Activated T-helper 1 cell treated with anti-CD3 and anti-CD28 coated beads, Interleukin-2, amount 50 U/mL, for 16 hours (primary cell): ENCODE measurements at regions not wholly inside any gene's neighbourhood (a gene's known extent, or its start where the extent isn't known, plus 50 kb on each side); places are given as distances from the start of the nearest gene placed in this dataset.
"Not testable (repeated sequence)": the region's sequence is repeated elsewhere in the genome, so short reads cannot be mapped to it uniquely, and the experiment has no call there.

Experiments
- DNase-seq, 2 donors: peaks; one replicate each; pipeline ENCODE4 v3.0.0-alpha.2; 2020; ENCODE audit warnings: low read depth in 1 of 2, low spot score in 1 of 2

DNA sequence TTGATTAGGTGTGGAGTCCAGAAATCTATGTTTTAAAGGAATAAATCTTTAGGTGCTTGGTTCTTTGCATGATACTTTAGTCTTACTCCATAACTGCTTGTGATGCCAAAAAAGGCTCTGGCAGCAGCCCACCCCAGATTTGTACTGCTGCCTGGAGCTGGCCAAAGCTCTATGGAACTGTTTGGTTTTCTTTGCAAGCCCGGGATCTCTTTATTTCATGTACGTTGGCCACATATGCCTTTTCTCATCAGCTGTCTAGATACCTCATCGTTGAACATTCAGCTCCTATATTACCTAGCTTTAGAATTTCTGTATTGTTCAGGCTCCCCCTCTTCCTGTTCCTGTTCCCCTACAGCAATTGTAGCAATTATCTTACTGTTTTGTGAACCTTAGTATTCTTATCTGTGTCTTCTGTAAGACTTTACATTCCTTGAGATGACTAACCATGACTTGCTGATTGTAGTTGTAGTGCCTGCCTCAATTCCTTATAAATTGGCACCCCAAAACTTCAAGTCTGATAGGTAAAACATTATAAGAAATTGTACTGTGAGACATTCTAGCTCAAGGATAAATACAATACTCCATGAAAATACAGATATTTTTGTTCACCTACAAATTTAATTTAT, 199.4 kb upstream of the GPRIN3 start:
- DNase-seq, result no peak

DNA sequence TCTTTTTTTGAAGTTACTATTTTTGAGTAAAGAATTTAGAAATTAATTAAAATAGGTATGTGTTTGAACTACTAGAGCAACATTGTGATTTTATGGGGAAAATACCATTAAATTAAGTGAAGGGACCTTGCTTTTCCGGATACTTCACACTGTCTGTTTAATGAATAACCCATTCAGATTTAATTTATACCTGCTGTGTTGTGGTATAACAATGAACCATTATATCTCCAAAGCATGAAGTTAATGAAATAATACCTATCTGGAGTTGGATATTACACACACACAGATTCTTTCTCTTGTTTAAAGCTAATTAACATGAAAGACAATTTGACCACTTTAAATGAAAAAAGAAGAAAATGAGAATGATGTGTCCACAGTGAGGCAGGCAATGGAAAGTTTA, 195.0 kb upstream of the GPRIN3 start:
- no peak for DNase-seq

DNA sequence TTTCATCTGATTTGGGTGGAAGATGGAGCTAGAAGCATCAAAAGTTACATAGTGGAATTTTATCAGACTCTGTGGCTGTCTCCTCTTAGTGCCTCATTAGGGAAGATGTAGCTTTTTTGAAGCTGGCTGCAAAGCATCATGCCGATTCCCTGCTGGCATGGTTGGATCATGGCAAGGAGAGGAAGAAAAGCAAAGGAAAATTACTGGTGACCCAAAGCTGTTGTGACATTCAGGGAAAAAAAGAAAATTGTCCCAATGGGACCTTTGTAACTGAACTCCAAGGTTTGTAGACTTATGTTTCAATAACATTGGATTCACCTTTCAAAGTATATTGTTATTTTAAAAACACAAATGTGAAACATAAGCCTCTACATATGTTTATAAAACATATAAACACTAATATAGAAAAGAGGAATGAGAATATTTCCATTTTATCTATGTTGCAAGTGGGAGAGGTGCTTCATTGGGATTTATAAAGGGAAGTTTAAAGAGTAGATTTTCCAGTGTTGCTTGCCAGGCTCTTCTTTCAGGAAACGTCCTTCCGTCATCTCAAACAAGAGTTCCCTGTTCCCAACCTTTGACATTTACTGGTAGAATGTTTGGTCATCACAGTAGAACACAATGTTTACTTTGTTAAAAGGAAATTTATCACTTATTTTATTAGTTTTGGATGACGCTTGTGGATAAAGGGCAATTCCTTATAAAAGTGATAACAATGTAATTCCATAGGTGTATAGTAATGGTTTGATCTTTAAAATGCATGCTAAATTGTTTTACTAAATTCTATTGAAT, 190.1 kb upstream of the GPRIN3 start:
- no peak for DNase-seq

DNA sequence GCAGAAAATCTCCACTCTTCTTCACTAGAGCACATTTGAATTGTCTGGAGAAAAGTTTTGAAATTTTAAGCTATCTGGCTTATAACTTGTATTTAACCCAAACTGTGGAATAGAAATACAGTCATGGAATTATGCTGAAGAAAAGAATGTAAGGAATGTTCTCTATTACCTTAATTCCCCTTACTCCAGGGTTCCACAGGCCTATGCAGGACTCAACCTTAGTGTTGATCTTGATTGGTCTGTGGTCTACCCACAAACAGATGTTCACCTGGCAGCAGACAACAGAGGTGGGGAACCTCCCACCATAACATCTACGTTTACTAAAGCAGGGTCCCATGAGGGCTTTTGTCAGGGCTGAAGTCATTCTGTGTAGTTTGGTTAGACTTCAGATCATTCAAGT, 189.3 kb upstream of the GPRIN3 start:
- no peak for DNase-seq

DNA sequence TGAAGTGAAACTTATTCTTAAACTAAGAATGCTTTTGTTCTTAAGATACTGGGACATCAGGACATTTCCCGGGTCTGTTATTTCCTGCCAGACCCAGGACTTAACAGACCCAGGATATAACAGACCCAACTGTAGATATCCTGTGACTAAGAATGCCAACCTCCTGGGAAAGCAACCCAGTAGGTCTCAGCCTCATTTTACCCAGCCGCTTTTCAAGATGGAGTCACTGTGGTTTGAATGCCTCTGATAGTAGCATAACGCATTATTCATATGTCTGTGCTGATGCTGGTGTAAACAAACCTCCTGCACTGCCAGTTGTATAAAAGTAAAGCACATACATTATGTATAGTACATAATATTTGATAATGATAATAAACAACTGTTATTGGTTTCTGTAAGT, 185.8 kb upstream of the GPRIN3 start:
- DNase-seq, result no peak

DNA sequence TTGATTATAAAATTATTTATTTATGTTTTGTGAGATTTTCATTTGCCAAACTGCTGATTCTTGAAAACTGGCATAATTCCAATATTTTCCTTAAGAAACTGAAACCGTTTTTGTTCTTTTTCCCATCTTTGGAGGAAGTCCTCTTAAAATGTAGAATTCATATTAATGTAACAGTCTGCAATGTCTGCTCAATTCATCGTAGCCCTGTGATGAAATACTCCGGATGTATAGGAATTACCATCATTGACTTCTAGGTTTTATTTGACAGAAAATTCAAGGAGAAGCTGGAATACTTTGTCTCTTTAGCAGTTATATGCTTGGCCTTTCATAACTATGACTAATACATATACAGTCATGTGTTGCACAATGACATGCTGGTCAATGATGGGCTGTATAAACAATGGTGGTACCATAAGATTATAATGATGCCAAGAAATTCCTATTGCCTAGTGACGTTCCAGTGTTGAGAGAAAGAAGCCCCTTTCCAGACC, 185.0 kb upstream of the GPRIN3 start:
- no peak for DNase-seq

DNA sequence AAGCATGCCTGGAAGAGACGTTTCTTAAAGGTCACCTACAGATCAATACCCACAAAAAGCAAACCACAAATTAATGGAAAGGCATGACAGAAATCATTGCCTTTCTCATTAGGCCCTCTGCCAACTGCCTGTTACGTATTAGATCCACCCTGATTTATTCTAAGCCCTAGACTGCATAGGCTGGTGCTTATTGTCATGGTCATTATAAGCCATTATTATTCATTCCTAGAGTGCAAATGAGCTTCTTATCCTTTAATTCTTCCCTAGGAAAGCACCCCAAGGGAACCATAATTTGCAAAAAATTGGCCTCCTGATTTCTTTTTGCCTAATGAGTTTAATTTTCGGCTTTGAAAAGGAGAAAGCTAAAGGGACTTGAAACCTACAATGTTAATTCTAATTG, 184.2 kb upstream of the GPRIN3 start:
- no peak for DNase-seq

DNA sequence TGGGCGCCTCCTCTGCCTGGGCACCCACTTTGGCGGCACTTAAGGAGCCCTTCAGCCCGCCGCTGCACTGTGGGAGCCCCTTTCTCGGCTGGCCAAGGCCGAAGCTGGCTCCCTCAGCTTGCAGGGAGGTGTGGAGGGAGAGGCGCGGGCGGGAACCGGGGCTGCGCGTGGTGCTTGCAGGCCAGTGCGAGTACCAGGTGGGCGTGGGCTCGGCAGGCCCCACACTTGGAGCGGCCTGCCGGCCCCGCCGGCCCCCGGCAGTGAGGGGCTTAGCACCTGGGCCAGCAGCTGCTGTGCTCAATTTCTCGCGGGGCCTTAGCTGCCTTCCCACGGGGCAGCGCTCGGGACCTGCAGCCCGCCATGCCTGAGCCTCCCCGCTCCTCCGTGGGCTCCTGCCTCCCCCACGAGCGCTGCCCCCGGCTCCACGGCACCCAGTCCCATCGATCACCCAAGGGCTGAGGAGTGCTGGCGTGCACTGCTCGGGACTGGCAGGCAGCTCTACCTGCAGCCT, 182.4 kb upstream of the GPRIN3 start:
- DNase-seq, result not testable (repeated sequence)

DNA sequence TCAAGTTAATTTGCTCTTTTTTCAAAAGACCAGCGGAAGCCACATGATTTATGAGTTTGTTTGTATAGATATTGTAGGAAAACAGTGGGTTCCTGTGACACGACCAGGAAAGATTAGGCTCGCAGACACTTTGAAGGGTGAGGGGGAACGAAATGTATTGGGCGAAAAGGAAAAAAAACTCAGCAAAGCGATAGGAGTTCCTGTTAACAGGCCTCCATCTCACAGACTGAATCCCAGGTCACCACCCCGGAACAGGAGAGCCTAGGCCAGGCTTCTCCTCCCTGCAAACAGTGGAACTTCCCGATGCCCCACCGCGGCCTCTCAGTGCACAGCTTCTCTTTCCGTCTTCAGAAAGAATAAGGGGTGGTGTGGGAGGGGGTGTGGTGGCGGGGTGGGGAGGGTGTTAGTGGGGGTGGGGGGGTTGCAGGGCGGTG, 181.8 kb upstream of the GPRIN3 start:
- no peak for DNase-seq

DNA sequence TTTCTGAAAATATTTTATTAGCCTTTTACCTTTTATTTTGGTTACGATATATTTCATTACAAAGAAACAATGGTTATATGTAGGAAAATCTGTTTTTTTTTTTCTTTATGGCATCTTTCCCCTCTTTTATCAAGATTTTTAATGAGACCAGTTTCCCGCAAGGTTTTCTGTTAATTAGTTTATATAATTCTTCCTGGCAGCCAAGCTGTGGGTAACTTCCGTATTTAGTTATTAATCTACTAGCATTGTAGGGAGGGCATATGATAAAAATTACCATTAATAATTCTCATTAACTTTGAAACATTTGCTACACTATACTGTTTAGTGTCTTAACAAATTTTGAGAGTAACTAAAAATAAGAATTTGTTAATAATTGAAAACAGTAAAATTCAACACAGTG, 181.1 kb upstream of the GPRIN3 start:
- DNase-seq, result no peak

DNA sequence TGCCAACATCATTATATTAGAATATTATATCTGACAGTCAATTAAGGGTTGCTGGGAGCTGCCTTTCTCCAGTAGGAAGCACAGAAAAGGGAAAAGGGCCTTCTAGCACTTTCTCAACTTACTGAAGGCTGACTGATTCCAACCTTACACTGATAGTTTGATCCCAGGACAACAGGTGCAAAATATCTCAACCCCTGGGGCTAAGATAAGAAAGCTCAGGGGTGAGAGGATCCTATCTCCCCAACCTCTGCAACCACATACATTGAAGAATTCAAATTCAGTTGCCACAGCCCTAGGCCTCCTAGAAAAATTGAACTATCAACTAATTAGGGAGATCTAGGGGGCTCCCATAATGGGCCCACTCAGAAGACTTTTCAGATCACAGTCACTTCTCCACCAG, 179.1 kb upstream of the GPRIN3 start:
- no peak for DNase-seq

DNA sequence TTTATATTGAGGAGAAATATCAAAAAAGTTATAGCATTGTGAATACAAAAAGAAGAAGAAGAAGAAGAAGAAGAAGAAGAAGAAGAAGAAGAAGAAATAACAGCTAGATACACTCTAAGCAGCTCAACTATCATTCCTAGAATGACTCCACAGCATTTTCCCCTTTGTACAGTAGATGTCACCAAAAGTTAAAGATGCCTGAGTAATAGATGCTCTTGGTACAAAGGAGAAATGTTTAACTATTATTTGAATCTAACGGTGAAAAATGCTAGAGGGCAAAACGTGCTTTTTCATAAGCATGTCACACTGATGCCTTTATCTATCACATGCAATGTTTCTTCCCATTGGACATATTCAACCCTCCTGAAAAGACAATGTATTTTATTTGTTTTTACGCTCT, 178.4 kb upstream of the GPRIN3 start:
- no peak for DNase-seq

DNA sequence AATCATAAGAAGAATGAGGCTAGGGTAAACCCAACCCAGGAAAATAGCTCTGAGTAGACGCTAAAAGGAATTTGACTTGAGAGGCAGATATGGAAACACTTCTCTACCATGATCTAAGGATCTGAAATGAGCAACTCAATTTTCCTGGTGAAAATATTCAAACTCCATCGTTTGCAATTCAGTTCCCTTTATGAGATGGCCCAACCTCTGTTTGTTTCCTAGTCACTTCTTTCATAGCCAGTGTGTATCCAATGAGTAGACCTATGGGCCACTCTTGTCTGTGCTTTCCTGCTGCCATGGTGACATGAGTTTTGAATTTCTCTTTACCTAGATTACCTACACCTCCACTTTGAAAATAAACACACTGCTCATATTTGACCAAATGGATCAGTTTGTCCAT, 176.2 kb upstream of the GPRIN3 start:
- no peak for DNase-seq

DNA sequence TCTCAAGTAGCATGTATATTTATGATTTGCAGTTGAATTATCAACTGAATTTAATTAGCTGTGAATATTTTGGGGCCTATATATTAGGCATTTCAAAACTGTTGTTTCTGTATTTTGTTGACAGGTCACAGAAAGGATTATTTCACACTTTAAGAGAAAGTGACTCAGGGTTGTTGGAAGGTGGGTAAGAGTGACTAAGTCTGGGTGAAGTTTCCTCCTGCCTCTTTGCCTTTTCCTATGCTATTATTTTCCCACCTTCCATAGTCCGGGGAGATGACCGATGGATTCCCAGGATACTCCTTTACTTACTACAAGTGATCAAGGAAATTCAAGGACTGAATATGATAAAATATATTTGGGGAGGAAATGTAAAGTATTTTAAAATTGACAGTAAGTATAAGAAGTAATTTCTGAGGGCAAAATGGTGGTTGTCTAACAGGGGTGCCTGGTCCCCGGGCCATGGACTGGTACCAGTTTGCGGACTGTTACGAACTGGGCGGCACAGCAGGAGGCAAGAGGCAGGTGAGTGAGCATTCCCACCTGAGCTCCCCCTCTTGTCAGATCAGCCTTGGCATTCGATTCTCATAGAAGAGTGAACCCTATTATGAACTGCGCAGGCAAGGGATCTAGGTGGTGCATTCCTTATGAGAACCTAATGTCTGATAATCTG, 175.5 kb upstream of the GPRIN3 start:
- no peak for DNase-seq

DNA sequence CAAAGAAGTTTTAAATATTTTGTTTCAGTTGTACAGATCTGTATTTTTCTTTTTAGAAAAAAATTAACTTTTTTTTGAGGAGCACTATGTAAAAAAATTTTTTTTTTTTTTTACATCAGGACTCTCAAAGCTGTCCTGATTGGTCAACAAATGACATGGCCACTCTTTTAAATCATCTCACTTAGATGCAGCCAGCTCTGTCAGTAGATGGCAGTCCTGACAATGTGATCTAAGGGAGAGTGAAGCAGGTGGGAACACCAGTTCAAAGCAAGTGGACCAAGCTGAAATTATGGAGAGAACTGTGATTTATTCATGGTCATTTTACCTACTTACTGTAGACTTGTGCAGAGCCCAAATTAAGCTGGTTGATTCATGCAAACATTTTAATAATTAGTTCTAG, 174.7 kb upstream of the GPRIN3 start:
- DNase-seq, result no peak

DNA sequence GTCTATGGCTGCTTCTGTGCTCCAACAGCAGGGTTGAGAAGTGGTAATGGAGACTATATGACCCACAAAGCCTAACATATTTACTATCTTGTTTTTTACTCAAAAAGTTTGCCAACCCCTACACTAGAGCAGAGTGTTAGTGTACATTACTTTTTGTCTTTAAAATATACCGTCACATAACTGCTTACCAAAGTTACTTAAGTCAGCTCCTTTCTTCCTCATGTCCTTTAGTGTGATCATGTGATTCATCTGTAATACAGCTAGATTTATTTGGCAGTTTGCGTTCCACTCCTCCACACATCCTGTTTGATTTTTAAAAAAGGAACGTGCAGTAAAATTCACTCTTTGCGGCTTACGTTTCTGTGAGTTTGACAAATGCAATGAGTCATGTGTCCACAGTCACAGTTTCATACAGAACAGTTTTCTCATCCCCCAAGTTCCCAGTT, 162.4 kb upstream of the GPRIN3 start:
- no peak for DNase-seq

DNA sequence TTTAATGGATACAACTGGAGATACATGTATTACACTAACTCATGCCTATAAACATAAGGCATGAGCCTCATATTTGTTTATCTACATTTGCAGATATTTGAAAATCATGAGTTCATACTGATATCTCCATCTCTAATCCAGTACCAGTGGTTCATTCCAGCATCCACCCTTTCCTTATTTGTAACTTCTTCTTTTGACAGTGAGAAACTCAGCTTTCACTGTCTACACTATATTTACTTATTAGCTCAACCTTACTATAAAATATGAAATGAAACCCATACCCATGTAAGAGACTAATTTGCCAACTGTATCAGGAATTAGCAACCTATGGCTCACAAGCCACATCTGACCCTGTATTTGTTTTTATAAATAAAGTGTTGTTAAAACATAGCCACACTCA, 161.9 kb upstream of the GPRIN3 start:
- DNase-seq, result no peak

DNA sequence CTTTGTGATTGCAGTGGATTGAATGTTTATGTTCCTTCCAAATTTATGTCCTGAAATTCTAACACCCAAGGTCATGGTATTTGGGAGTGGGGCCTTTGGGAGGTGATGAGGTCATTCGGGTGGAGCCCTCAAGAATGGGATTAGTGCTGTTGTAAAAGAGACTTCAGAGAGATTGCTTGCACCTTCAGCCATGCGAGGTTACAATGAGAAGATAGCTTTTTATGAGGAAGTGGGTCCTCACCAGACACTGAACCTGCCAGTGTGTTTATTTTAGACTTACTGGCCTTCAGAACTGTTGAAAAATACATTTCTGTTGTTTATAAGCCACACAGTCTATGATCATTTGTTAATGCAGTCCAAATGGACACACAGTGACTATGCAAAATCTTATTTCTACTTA, 161.0 kb upstream of the GPRIN3 start:
- no peak for DNase-seq

DNA sequence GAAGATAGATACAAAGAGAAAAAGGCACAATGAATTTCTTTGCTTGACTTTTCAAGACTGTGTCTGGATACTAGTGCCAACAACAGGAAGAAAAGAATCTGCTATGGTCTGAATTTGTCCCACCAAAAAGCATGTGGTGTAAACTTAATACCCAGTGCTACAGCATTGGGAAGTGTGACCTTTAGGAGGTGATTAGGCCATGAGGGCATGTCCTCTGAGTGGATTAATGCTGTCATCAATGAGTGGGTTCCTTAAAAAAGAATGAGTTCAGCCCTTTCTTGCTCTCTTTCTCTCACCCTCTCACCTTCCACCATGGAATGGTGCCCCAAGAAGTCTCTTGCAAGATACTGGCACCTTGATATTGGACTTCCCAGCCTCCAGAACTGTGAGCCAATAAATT, 155.7 kb upstream of the GPRIN3 start:
- DNase-seq, result no peak

DNA sequence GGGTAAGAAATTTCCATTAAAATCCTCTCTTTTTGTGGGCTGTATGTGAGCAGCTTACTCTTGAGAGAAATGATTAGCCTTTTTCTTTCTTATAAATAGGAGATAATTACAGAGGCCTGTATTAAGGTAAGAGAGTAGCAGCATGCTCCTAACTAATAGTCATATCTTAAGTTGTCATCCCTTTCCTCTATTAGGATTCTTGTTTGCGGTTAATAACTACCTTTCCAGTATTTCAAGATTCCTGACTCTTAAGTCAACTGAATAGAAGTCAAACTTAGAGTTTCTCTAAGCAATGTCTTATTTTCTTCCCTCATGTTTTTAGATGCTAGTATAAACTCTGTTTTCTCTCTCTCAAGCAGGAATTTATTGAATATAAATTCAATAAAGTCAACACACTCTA, 139.9 kb upstream of the GPRIN3 start:
- no peak for DNase-seq

DNA sequence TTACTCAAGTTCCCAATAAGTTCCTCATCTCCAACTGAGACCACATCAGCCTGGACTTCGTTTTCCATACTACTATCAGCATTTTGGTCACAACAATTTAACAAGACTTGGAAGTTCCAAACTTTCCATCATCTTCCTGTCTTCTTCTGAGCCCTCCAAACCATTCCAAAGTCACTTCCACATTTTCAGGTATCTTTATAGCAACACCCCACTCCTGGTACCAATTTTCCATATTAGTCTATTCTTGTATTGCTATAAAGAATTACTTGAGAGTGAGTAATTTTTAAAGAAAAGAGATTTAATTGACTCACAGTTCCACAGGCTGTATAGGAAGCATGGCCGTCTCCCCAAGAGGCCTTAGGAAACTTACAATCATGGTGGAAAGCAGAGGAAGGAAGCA, 138.6 kb upstream of the GPRIN3 start:
- no peak for DNase-seq

DNA sequence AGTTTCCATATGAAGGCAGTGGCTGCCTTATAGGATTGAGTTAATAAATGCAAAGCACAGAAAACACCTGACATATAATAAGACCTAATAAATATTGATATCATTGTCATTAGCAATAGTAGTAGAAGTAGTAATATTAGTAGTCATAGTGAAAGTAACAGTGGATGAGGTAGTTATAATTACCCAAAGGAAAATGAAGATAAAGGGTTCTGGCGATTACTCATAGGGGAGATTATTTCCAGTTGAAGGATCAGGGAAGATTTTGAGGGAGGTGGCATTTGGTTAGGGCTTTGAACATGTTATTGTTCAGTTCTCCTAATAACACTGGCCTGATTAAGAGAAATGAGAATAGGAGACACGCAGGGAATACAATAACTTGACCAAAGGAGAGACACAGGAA, 131.9 kb upstream of the GPRIN3 start:
- DNase-seq, result no peak
